ENCODE measurements at regions not wholly inside any gene's neighbourhood (a gene's known extent, or its start where the extent isn't known, plus 50 kb on each side); places are given as distances from the start of the nearest gene placed in this dataset.

GRCh38 chr4:22903913-22904312, 211.2 kb downstream of the GBA3 start:
- no peak for TF ChIP-seq POLR2A (IDR thresholded peaks at IDR 0.05; ENCODE audit: low read depth, low read length)
- no peak for TF ChIP-seq POLR2AphosphoS5 (IDR thresholded peaks at IDR 0.05; ENCODE audit: low read depth, low read length)
- no peak for TF ChIP-seq PAX5 (IDR thresholded peaks at IDR 0.05; ENCODE audit: insufficient read depth, low read length, severe bottlenecking)
- TF ChIP-seq SPI1 (IDR thresholded peaks at IDR 0.05; ENCODE audit: low read depth, low read length): no peak
- no peak for TF ChIP-seq TAF1 (IDR thresholded peaks at IDR 0.05; ENCODE audit: low read depth, low read length)

Data from GM12891 (cell line).